Activated naive CD8-positive, alpha-beta T cell treated with anti-CD3 and anti-CD28 coated beads for 36 hours (primary cell): ENCODE measurements at regions not wholly inside any gene's neighbourhood (a gene's known extent, or its start where the extent isn't known, plus 50 kb on each side); places are given as distances from the start of the nearest gene placed in this dataset.
"Not testable (repeated sequence)": the region's sequence is repeated elsewhere in the genome, so short reads cannot be mapped to it uniquely, and the experiment has no call there.

ENCODE experiments used
- DNase-seq: peaks from one replicate; pipeline ENCODE4 v3.0.0; 2021
- H3K27ac Mint-ChIP-seq: one replicate; pipeline ENCODE4 v1.8.0; 2022; ENCODE audit warnings: mild to moderate bottlenecking, moderate library complexity, mixed read lengths
- H3K27me3 Mint-ChIP-seq: one replicate; pipeline ENCODE4 v1.8.0; 2022; ENCODE audit warnings: mild to moderate bottlenecking, mixed read lengths
- H3K36me3 Mint-ChIP-seq: one replicate; pipeline ENCODE4 v1.8.0; 2021; ENCODE audit warnings: mild to moderate bottlenecking, mixed read lengths
- H3K4me1 Mint-ChIP-seq: one replicate; pipeline ENCODE4 v1.8.0; 2021; ENCODE audit warnings: mixed read lengths
- H3K4me3 Mint-ChIP-seq: one replicate; pipeline ENCODE4 v1.8.0; 2022; ENCODE audit warnings: mild to moderate bottlenecking, moderate library complexity, mixed read lengths
- H3K9me3 Mint-ChIP-seq: one replicate; pipeline ENCODE4 v1.8.0; 2022; ENCODE audit warnings: mixed read lengths

- Mint-ChIP-seq H3K27me3 (peaks cover 3% of the 10 kb centered on the region), H3K4me1 (no peaks in the 10 kb centered on the region), H3K9me3 (peaks cover 2% of the 10 kb centered on the region), H3K4me3 (no peak overlapping the region), H3K27ac (no peak overlapping the region), H3K36me3 (no peaks in the 10 kb centered on the region)
- DNase-seq, result no peak
Measured at GRCh38 chr10:125423569-125423968, 259.4 kb downstream of the TEX36 start.

- H3K4me3 Mint-ChIP-seq, result no peak overlapping the region
- no peaks in the 10 kb centered on the region for H3K27me3 Mint-ChIP-seq
- no peak overlapping the region for H3K27ac Mint-ChIP-seq
- DNase-seq, result no peak
- no peaks in the 10 kb centered on the region for H3K4me1 Mint-ChIP-seq
- peaks cover 4% of the 10 kb centered on the region for H3K9me3 Mint-ChIP-seq
- H3K36me3 Mint-ChIP-seq, result no peaks in the 10 kb centered on the region
Measured at GRCh38 chr10:125419831-125420230, 259.5 kb upstream of the CTBP2 start.

GRCh38 chr10:125419146-125419545 lies 258.8 kb upstream of the CTBP2 start:
- DNase-seq, result no peak

GRCh38 chr10:125417605-125418004 lies 257.2 kb upstream of the CTBP2 start:
- Mint-ChIP-seq H3K9me3 (peaks cover 4% of the 10 kb centered on the region), H3K4me3 (no peak overlapping the region), H3K27ac (no peak overlapping the region), H3K4me1 (no peaks in the 10 kb centered on the region), H3K36me3 (no peaks in the 10 kb centered on the region), H3K27me3 (no peaks in the 10 kb centered on the region)
- no peak for DNase-seq

More at GRCh38 chr10:125419146-125419545, 258.8 kb upstream of the CTBP2 start:
- Mint-ChIP-seq H3K4me3 (no peak overlapping the region), H3K27me3 (no peaks in the 10 kb centered on the region), H3K4me1 (no peaks in the 10 kb centered on the region), H3K36me3 (no peaks in the 10 kb centered on the region), H3K9me3 (peaks cover 4% of the 10 kb centered on the region), H3K27ac (no peak overlapping the region)

- Mint-ChIP-seq H3K27me3 (no peaks in the 10 kb centered on the region), H3K9me3 (peaks cover 4% of the 10 kb centered on the region), H3K4me1 (no peaks in the 10 kb centered on the region)
Measured at GRCh38 chr10:125415964-125416363, 255.6 kb upstream of the CTBP2 start.

GRCh38 chr10:125415006-125415633 lies 254.8 kb upstream of the CTBP2 start:
- H3K4me1 Mint-ChIP-seq, result no peaks in the 10 kb centered on the region
- no peak overlapping the region for H3K4me3 Mint-ChIP-seq
- peaks cover 4% of the 10 kb centered on the region for H3K9me3 Mint-ChIP-seq
- H3K27ac Mint-ChIP-seq, result no peak overlapping the region
- H3K36me3 Mint-ChIP-seq, result no peaks in the 10 kb centered on the region
- no peak for DNase-seq
- H3K27me3 Mint-ChIP-seq, result peaks cover 1% of the 10 kb centered on the region

More at GRCh38 chr10:125415964-125416363, 255.6 kb upstream of the CTBP2 start:
- Mint-ChIP-seq H3K36me3 (no peaks in the 10 kb centered on the region), H3K4me3 (no peak overlapping the region), H3K27ac (no peak overlapping the region)
- no peak for DNase-seq

GRCh38 chr10:125411724-125412123 lies 251.4 kb upstream of the CTBP2 start:
- no peak overlapping the region for H3K4me3 Mint-ChIP-seq
- H3K36me3 Mint-ChIP-seq, result no peaks in the 10 kb centered on the region
- H3K27me3 Mint-ChIP-seq, result peaks cover 20% of the 10 kb centered on the region
- peaks cover 2% of the 10 kb centered on the region for H3K9me3 Mint-ChIP-seq
- no peak for DNase-seq
- no peak overlapping the region for H3K27ac Mint-ChIP-seq
- H3K4me1 Mint-ChIP-seq, result no peaks in the 10 kb centered on the region

GRCh38 chr10:125409756-125410155 lies 249.4 kb upstream of the CTBP2 start:
- Mint-ChIP-seq H3K27me3 (peaks cover 20% of the 10 kb centered on the region), H3K4me3 (no peak overlapping the region), H3K36me3 (no peaks in the 10 kb centered on the region), H3K9me3 (peaks cover 9% of the 10 kb centered on the region), H3K4me1 (no peaks in the 10 kb centered on the region), H3K27ac (no peak overlapping the region)
- no peak for DNase-seq

- Mint-ChIP-seq H3K27me3 (peaks cover 27% of the 10 kb centered on the region), H3K27ac (no peak overlapping the region), H3K4me3 (no peak overlapping the region), H3K36me3 (no peaks in the 10 kb centered on the region), H3K4me1 (no peaks in the 10 kb centered on the region), H3K9me3 (peaks cover 14% of the 10 kb centered on the region)
- DNase-seq, result no peak
Measured at GRCh38 chr10:125407557-125407956, 247.2 kb upstream of the CTBP2 start.

- Mint-ChIP-seq H3K27ac (no peak overlapping the region), H3K27me3 (peaks cover 27% of the 10 kb centered on the region), H3K4me3 (no peak overlapping the region), H3K36me3 (no peaks in the 10 kb centered on the region), H3K9me3 (peaks cover 16% of the 10 kb centered on the region), H3K4me1 (no peaks in the 10 kb centered on the region)
- DNase-seq, result no peak
Measured at GRCh38 chr10:125407000-125407502, 246.7 kb upstream of the CTBP2 start.

GRCh38 chr10:125404902-125405301 lies 244.5 kb upstream of the CTBP2 start:
- H3K4me1 Mint-ChIP-seq, H3K27ac Mint-ChIP-seq, H3K4me3 Mint-ChIP-seq, DNase-seq, H3K36me3 Mint-ChIP-seq: not testable (repeated sequence)
- Mint-ChIP-seq H3K27me3 (peaks cover 29% of the 10 kb centered on the region), H3K9me3 (peaks cover 16% of the 10 kb centered on the region)

GRCh38 chr10:125401462-125401861 lies 241.1 kb upstream of the CTBP2 start:
- Mint-ChIP-seq H3K4me3 (no peak overlapping the region), H3K27me3 (peaks cover 13% of the 10 kb centered on the region), H3K4me1 (no peaks in the 10 kb centered on the region), H3K27ac (no peak overlapping the region), H3K36me3 (no peaks in the 10 kb centered on the region), H3K9me3 (peaks cover 13% of the 10 kb centered on the region)
- no peak for DNase-seq

- H3K9me3 Mint-ChIP-seq, result peaks cover 5% of the 10 kb centered on the region
- H3K27ac Mint-ChIP-seq, result no peak overlapping the region
- H3K36me3 Mint-ChIP-seq, result no peaks in the 10 kb centered on the region
- no peak for DNase-seq
- no peaks in the 10 kb centered on the region for H3K4me1 Mint-ChIP-seq
- peaks cover 11% of the 10 kb centered on the region for H3K27me3 Mint-ChIP-seq
- H3K4me3 Mint-ChIP-seq, result no peak overlapping the region
Measured at GRCh38 chr10:125399289-125399688, 238.9 kb upstream of the CTBP2 start.

- H3K27me3 Mint-ChIP-seq, result peaks cover 12% of the 10 kb centered on the region
- H3K27ac Mint-ChIP-seq, result no peak overlapping the region
- peaks cover 5% of the 10 kb centered on the region for H3K9me3 Mint-ChIP-seq
- no peak for DNase-seq
- H3K36me3 Mint-ChIP-seq, result no peaks in the 10 kb centered on the region
- no peak overlapping the region for H3K4me3 Mint-ChIP-seq
- H3K4me1 Mint-ChIP-seq, result no peaks in the 10 kb centered on the region
Measured at GRCh38 chr10:125398270-125398669, 237.9 kb upstream of the CTBP2 start.

- no peak for DNase-seq
- Mint-ChIP-seq H3K27ac (no peak overlapping the region), H3K9me3 (peaks cover 2% of the 10 kb centered on the region), H3K4me3 (no peak overlapping the region), H3K36me3 (no peaks in the 10 kb centered on the region), H3K27me3 (peaks cover 18% of the 10 kb centered on the region), H3K4me1 (no peaks in the 10 kb centered on the region)
Measured at GRCh38 chr10:125397608-125398007, 237.2 kb upstream of the CTBP2 start.

GRCh38 chr10:125396676-125397075 lies 236.3 kb upstream of the CTBP2 start:
- H3K27me3 Mint-ChIP-seq, result peaks cover 19% of the 10 kb centered on the region
- H3K4me3 Mint-ChIP-seq, result no peak overlapping the region
- H3K4me1 Mint-ChIP-seq, result no peaks in the 10 kb centered on the region
- H3K36me3 Mint-ChIP-seq, result no peaks in the 10 kb centered on the region
- peaks cover 4% of the 10 kb centered on the region for H3K9me3 Mint-ChIP-seq
- no peak overlapping the region for H3K27ac Mint-ChIP-seq
- DNase-seq, result no peak
